Heart left ventricle (tissue), 16 donors: ENCODE measurements at regions not wholly inside any gene's neighbourhood (a gene's known extent, or its start where the extent isn't known, plus 50 kb on each side); places are given as distances from the start of the nearest gene placed in this dataset.
A peak's percentile ranks its signal among the peaks of the same experiment; 100 is the strongest.

Experiments
- ATAC-seq, 4 donors: fragments of 200-7000 bp; cut with Tn5 transposase; one replicate each; pipeline ENCODE4 v1.9.1; 2020 to 2022; ENCODE audit warnings: moderate library complexity in 4 of 4, mild to moderate bottlenecking in 3 of 4, moderate number of reproducible peaks in 1 of 4
- DNase-seq, 5 donors: peaks; one replicate each; pipeline ENCODE4 v3.0.0-alpha.2; 2020
- H3K27ac ChIP-seq, 12 donors: fragments of 200-600 bp; sonication (generic) in 4 of 12; one replicate each; pipeline versions ENCODE4 v1.5.0 to v1.8.0; 2016 to 2022; ENCODE audit warnings: mild to moderate bottlenecking in 2 of 12
- H3K27me3 ChIP-seq, 9 donors: fragments of 200-600 bp; sonication (generic) in 2 of 9; one replicate each; pipeline versions ENCODE4 v1.5.1 to v1.8.0; 2016 to 2022; ENCODE audit warnings: mild to moderate bottlenecking in 3 of 9
- H3K36me3 ChIP-seq, 9 donors: fragments of 200-600 bp; sonication (generic) in 2 of 9; one replicate each; pipeline versions ENCODE4 v1.5.0 to v1.8.0; 2018 to 2022; ENCODE audit warnings: mild to moderate bottlenecking in 2 of 9
- H3K4me1 ChIP-seq, 12 donors: fragments of 200-600 bp; sonication (generic) in 4 of 12; one replicate each; pipeline versions ENCODE4 v1.5.0 to v1.8.0; 2016 to 2022; ENCODE audit warnings: mild to moderate bottlenecking in 3 of 12
- H3K4me3 ChIP-seq, 12 donors: fragments of 200-600 bp; sonication (generic) in 4 of 12; one replicate each; pipeline versions ENCODE4 v1.5.0 to v1.8.0; 2017 to 2022; ENCODE audit warnings: mild to moderate bottlenecking in 9 of 12, moderate library complexity in 4 of 12
- H3K9me3 ChIP-seq, 12 donors: fragments of 200-600 bp; sonication (generic) in 4 of 12; one replicate each; pipeline versions ENCODE4 v1.5.0 to v1.8.0; 2016 to 2022; ENCODE audit warnings: mild to moderate bottlenecking in 1 of 12
- POLR2A ChIP-seq, 2 donors: fragments of 450-650 bp; IDR thresholded peaks; one replicate each; pipeline ENCODE4 v1.6.1; 2017; ENCODE audit warnings: antibody characterized with exemption in 2 of 2, mild to moderate bottlenecking in 2 of 2, moderate library complexity in 2 of 2
- WGBS, 4 donors: extraction: QIAGEN DNeasy Blood & Tissue Kit in 2 of 4; methylation state at CpG; one replicate each; pipeline versions ENCODE4 v1.1.5 to v1.1.7; 2013 to 2018; 5-methylcytosine and 5-hydroxymethylcytosine counted together
- intact Hi-C, 10 donors: fragments of 100-400 bp; cut with DNase I; formaldehyde crosslinking; loops; one replicate each; pipeline versions ENCODE4 v1.11.1 to v1.14.2; 2022
- TF ChIP-seq, protein P1 (sequence below), 12 donors: fragments of 200-600 bp; sonication (generic) in 4 of 12; IDR thresholded peaks; one replicate each; pipeline versions ENCODE4 v1.5.0 to v1.8.0; 2018 to 2022; ENCODE audit warnings: antibody characterized with exemption in 12 of 12, mild to moderate bottlenecking in 5 of 12
- donor health status: ischemic (EF 13 %, LVEDD 7.1; RV severe dilation, severe dysfunction).
- donor health status: healthy with polysubstance abuse.
- donor health status: DM: no; HTN: yes; CAD: no.
- donor health status: DM: no; HTN: no; CAD: no.
- donor health status: ischemic (EF 25% LVEDD 6.9; RV normal size, moderate dysfunction).
- donor health status: ischemic (EF 25% LVEDD 5.7; RV mildly dilated, moderate dysfunction).
- donor health status: healthy.
- donor health status: DM: yes; HTN: yes; CAD: no.
- donor health status: ischemic (EF 35%, LVEDD 5.7; RV mildly dilated, moderate dysfunction).
- donor health status: nonischemic (EF 11% LVEDD 7.7; RV severe dilation, severe dysfunction).
- donor health status: DM: yes; HTN: yes; CAD: no.
- donor health status: PGD.
- donor health status: ischemic (EF 29% LVEDD 5.4; RV normal size, mild dysfunction).
- donor health status: nonischemic (EF 23%, LVEDD 6.1; RV moderate dilation, normal function).

- Histone ChIP-seq H3K4me3 (no peak overlapping the region), H3K4me1 (peaks cover 0 to 15% (median 0%) of the 10 kb centered on the region in 12 donors), H3K36me3 (no peaks in the 10 kb centered on the region), H3K27ac (peak overlapping the region in 4 of 12 donors; percentile 53 to 62 (median 60)), H3K27me3 (peaks cover 0 to 4% (median 0%) of the 10 kb centered on the region in 9 donors), H3K9me3 (peaks cover 0 to 13% (median 0%) of the 10 kb centered on the region in 12 donors)
- TF ChIP-seq, protein P1, sequence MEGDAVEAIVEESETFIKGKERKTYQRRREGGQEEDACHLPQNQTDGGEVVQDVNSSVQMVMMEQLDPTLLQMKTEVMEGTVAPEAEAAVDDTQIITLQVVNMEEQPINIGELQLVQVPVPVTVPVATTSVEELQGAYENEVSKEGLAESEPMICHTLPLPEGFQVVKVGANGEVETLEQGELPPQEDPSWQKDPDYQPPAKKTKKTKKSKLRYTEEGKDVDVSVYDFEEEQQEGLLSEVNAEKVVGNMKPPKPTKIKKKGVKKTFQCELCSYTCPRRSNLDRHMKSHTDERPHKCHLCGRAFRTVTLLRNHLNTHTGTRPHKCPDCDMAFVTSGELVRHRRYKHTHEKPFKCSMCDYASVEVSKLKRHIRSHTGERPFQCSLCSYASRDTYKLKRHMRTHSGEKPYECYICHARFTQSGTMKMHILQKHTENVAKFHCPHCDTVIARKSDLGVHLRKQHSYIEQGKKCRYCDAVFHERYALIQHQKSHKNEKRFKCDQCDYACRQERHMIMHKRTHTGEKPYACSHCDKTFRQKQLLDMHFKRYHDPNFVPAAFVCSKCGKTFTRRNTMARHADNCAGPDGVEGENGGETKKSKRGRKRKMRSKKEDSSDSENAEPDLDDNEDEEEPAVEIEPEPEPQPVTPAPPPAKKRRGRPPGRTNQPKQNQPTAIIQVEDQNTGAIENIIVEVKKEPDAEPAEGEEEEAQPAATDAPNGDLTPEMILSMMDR (IDR thresholded peaks at IDR 0.05) = no peak
- no peak for TF ChIP-seq POLR2A (IDR thresholded peaks at IDR 0.05)
- 77 to 79% (median 78%) methylated on average over 10 of the region's 10 CpGs for WGBS, 4 donors
- intact Hi-C loops = loop anchor here in 1 of 10 donors (5.0 kb wide), 1 partner anchor 39 kb away; no protein-coding TSS in a partner anchor
- ATAC-seq = no peak
- DNase-seq = no peak
Measured at GRCh38 chr6:165808021-165808420, 145.0 kb upstream of the PDE10A start.

DNA sequence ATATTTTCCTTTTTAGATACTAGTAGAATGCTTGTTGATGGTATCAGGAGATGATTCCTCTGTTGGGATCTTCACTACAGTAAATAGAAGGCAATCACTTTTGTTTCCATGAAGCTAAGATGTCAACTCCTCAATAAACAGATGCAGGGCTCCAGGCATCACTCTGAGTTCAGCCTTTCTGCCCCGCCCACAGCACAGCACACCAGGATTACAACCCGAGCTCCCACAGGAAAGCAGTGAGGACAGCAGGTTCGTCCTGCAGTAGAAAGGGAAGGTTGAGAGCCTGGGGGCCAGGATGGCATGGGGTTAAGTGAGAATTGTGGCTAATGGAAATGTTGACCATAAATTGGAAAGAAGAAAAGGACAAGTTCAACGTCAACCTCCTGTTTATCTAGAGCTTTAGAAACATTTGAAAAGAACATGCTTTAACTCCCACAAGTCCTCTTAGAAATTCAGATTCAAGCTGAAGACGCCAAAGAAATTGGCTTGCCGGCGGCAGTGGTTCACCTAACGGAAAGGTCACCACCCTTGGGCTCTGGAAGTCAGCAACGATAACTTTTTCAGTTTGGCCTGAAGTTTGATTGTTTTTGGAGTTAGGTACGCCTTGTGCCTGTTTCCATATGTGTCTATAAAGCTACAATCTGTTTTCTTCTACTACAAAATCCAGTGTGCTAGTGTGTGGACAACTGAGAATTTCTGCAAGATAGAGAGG lies 144.4 kb upstream of the PDE10A start:
- Histone ChIP-seq H3K4me1 (peaks cover 0 to 15% (median 0%) of the 10 kb centered on the region in 12 donors), H3K9me3 (peaks cover 0 to 13% (median 0%) of the 10 kb centered on the region in 12 donors), H3K27me3 (peaks cover 0 to 4% (median 0%) of the 10 kb centered on the region in 9 donors), H3K4me3 (no peak overlapping the region), H3K27ac (peak overlapping the region in 6 of 12 donors; percentile 25 to 62 (median 56)), H3K36me3 (no peaks in the 10 kb centered on the region)
- WGBS, 4 donors = 64 to 75% (median 69%) methylated on average over 10 of the region's 10 CpGs
- intact Hi-C loops = loop anchor here in 1 of 10 donors (5.0 kb wide), 1 partner anchor 40 kb away; no protein-coding TSS in a partner anchor
- ATAC-seq (peak in 3 of 4 donors; percentile 27 to 47 (median 37)), DNase-seq (no peak)
- no peak for TF ChIP-seq POLR2A (IDR thresholded peaks at IDR 0.05)
- TF ChIP-seq, protein P1 (IDR thresholded peaks at IDR 0.05) = no peak

DNA sequence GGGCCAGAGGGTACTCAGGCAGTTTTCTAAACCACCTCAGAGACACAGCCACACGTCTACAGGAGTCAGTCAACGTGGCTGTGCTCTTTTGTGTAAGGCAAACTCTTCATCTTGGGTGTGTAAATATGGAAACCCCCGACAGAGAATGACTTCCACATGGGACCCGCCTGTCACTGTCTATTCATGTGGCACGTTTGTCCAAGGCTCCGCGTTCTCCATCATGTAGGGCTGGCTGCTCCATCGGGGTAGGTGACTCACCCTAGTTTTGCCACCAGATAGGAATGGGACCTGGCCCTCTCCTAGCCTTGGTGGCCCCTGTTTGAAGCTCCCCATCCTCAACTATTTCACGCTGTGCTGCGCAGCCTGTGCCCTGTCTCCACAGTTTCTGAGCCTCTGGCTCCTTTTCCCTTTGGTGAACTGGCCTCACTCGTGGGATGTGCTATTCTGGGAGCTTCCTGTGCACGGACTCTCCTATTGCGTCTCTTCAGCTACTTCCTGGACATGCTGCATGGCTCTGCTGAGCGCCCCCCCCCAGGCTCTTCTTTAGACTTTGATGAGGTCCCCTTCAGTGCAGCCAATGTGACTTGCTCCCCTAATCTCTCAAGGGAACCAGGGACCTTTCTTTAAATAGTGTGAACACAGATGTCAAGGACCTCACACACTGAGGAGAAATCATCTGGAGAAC lies 143.2 kb upstream of the PDE10A start:
- Histone ChIP-seq H3K4me3 (no peak overlapping the region), H3K4me1 (peaks cover 0 to 15% (median 0%) of the 10 kb centered on the region in 12 donors), H3K36me3 (no peaks in the 10 kb centered on the region), H3K9me3 (peaks cover 0 to 13% (median 0%) of the 10 kb centered on the region in 12 donors), H3K27me3 (peaks cover 0 to 4% (median 0%) of the 10 kb centered on the region in 9 donors), H3K27ac (peak overlapping the region in 4 of 12 donors; percentile 53 to 62 (median 60))
- WGBS, 4 donors = 75 to 80% (median 76%) methylated on average over 14 of the region's 14 CpGs
- DNase-seq (peak in 1 of 5 donors; percentile 36), ATAC-seq (peak in 1 of 4 donors; percentile 52)
- TF ChIP-seq, protein P1 (IDR thresholded peaks at IDR 0.05) = no peak
- no peak for TF ChIP-seq POLR2A (IDR thresholded peaks at IDR 0.05)
- intact Hi-C loops = loop anchor here in 1 of 10 donors (5.0 kb wide), 1 partner anchor 41 kb away; no protein-coding TSS in a partner anchor

- Histone ChIP-seq H3K27ac (peak overlapping the region in 3 of 12 donors; percentile 53 to 62 (median 61)), H3K4me3 (no peak overlapping the region), H3K27me3 (peaks cover 0 to 4% (median 0%) of the 10 kb centered on the region in 9 donors), H3K9me3 (peaks cover 0 to 13% (median 0%) of the 10 kb centered on the region in 12 donors), H3K4me1 (peaks cover 0 to 16% (median 0%) of the 10 kb centered on the region in 12 donors), H3K36me3 (no peaks in the 10 kb centered on the region)
- TF ChIP-seq, protein P1 (IDR thresholded peaks at IDR 0.05) = no peak
- no peak for TF ChIP-seq POLR2A (IDR thresholded peaks at IDR 0.05)
- WGBS, 4 donors = 75 to 89% (median 85%) methylated on average over 10 of the region's 10 CpGs
- intact Hi-C loops = loop anchor here in 1 of 10 donors (5.0 kb wide), 1 partner anchor 42 kb away; no protein-coding TSS in a partner anchor
- no peak for DNase-seq
- peak in 1 of 4 donors; percentile 55 for ATAC-seq
Measured at GRCh38 chr6:165805636-165806035, 142.6 kb upstream of the PDE10A start.
